Activated B cell treated with CpG ODN at 0.5 μM for 24 hours (primary cell): ENCODE measurements at regions not wholly inside any gene's neighbourhood (a gene's known extent, or its start where the extent isn't known, plus 50 kb on each side); places are given as distances from the start of the nearest gene placed in this dataset.

ENCODE experiments used
- ATAC-seq: fragments of 200-7000 bp; cut with Tn5 transposase; one replicate; pipeline ENCODE4 v1.10.0; 2021; ENCODE audit warnings: low read depth, mild to moderate bottlenecking, moderate library complexity
- CTCF ChIA-PET: fragments of 350-600 bp; sonication (Branson Sonifier 250); formaldehyde crosslinking; loops from one replicate; lab custom pipeline; 2021; ENCODE audit warnings: antibody characterized with exemption; lab: Charles Lee
- POLR2A ChIA-PET: fragments of 350-600 bp; sonication (Branson Sonifier 250); formaldehyde crosslinking; loops from one replicate; lab custom pipeline; 2021; ENCODE audit warnings: antibody characterized with exemption; lab: Charles Lee
- DNase-seq: peaks from one replicate; pipeline ENCODE4 v3.0.0; 2022
- H3K27ac Mint-ChIP-seq: one replicate; pipeline ENCODE4 v1.8.0; 2020; ENCODE audit warnings: mixed read lengths
- H3K27me3 Mint-ChIP-seq: one replicate; pipeline ENCODE4 v1.8.0; 2021; ENCODE audit warnings: mixed read lengths
- H3K36me3 Mint-ChIP-seq: one replicate; pipeline ENCODE4 v1.8.0; 2021; ENCODE audit warnings: low read depth, mixed read lengths
- H3K4me1 Mint-ChIP-seq: one replicate; pipeline ENCODE4 v1.8.0; 2021; ENCODE audit warnings: mixed read lengths
- H3K4me3 Mint-ChIP-seq: one replicate; pipeline ENCODE4 v1.8.0; 2020; ENCODE audit warnings: mild to moderate bottlenecking, mixed read lengths
- H3K9me3 Mint-ChIP-seq: one replicate; pipeline ENCODE4 v1.8.0; 2020; ENCODE audit warnings: mixed read lengths
- CTCF ChIP-seq: fragments of 200-600 bp; IDR thresholded peaks from one replicate; pipeline ENCODE4 v1.8.0; 2022; ENCODE audit warnings: antibody characterized with exemption, mild to moderate bottlenecking
- intact Hi-C: fragments of 100-400 bp; cut with micrococcal nuclease; formaldehyde crosslinking; loops from one replicate; pipeline ENCODE4 v1.15.1; 2024

- no peak for ATAC-seq
- DNase-seq, result no peak
- no peaks in the 10 kb centered on the region for H3K36me3 Mint-ChIP-seq
- H3K4me1 Mint-ChIP-seq, result no peaks in the 10 kb centered on the region
- H3K4me3 Mint-ChIP-seq, result no peak overlapping the region
- no peak overlapping the region for H3K27ac Mint-ChIP-seq
- CTCF ChIA-PET, result no interaction called here
- POLR2A ChIA-PET, result no interaction called here
- peaks cover 5% of the 10 kb centered on the region for H3K27me3 Mint-ChIP-seq
- TF ChIP-seq CTCF, result no peak
- H3K9me3 Mint-ChIP-seq, result no peaks in the 10 kb centered on the region
- intact Hi-C loops, result no loop called here
Measured at GRCh38 chr10:76743169-76743568, 894.4 kb downstream of the KCNMA1 start.

DNA sequence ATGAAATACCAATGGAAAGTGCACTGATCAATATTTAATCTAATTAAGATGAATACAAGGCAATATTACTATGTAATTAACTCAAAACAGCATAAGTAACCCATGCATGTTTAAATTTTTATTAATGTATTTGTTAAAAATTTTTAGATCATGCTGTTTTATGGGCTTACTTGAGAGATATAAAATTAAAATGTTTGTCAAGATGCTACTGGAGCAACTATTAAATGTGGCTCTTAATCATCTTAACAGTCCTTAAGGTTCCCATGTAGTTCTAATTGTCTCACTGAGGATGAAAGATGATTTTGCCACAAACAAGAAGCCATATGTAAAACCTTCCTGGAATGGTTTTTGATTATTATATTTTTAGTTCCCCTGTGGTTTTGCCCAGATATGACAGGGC, 897.1 kb downstream of the KCNMA1 start:
- ChIA-PET CTCF (no interaction called here), POLR2A (no interaction called here)
- ATAC-seq (no peak), DNase-seq (no peak)
- Mint-ChIP-seq H3K4me3 (no peak overlapping the region), H3K27ac (no peak overlapping the region), H3K4me1 (peaks cover 3% of the 10 kb centered on the region), H3K27me3 (no peaks in the 10 kb centered on the region), H3K9me3 (no peaks in the 10 kb centered on the region), H3K36me3 (no peaks in the 10 kb centered on the region)
- no peak for TF ChIP-seq CTCF
- intact Hi-C loops, result no loop called here

DNA sequence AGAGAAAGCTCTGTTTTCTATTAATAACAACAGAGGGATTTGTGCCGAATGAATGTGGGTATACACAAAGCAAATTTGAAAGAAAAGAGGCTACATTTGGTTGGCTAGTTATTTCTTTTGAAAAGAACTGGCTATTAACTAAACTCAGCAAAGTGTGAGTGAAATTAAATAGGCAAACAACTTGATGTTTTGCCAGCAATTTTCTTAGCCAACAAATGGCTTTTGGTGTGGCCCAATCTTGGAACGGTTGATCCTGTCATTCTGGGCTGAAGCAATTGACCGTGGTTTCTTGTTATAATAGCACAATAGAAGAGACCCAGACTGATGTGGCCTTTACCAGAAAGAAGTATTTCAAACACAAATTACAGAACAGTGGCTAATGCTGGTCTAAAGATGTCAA, 898.6 kb downstream of the KCNMA1 start:
- CTCF ChIA-PET, result no interaction called here
- intact Hi-C loops, result no loop called here
- TF ChIP-seq CTCF, result no peak
- no peak for DNase-seq
- no peak overlapping the region for H3K27ac Mint-ChIP-seq
- H3K4me1 Mint-ChIP-seq, result peaks cover 3% of the 10 kb centered on the region
- POLR2A ChIA-PET, result no interaction called here
- H3K27me3 Mint-ChIP-seq, result no peaks in the 10 kb centered on the region
- no peak overlapping the region for H3K4me3 Mint-ChIP-seq
- no peak for ATAC-seq
- H3K9me3 Mint-ChIP-seq, result no peaks in the 10 kb centered on the region
- no peaks in the 10 kb centered on the region for H3K36me3 Mint-ChIP-seq

DNA sequence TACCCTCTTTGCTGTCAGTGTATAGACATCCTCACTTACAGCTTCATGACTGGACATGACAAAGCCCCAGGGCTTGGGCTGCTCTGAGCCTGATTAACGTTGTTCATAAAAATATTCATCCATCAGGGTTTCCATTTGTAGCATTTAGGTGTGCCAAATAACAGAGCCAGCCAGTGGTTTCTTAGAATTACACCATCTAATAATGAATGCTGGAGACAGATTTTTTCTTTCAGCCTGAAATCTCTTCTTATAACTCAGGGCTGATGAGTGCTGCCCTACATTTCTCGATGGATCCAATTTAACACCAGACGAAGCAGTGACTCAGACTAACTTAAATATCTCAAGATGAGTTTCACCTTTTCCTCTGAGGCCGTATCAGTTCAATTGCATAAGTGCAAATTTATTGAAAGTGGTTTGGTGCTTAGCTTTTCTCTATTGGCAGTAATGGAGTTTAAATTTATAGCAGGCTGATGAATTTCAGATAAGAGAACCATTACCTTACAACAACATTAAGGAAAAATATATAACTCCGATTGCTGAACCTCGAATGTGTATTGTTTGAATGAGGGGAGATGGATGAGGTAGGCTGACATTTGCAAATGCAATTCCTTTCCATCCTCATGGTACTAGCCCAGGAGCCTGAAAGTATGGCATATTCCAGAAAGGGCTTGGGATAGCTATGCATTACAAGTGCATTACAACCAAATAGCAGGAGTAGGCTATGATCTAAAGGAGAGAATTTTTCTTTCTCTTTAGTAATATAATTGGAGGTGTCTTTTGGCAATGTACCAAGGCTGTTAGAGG, 900.6 kb downstream of the KCNMA1 start:
- DNase-seq (no peak), ATAC-seq (no peak)
- Mint-ChIP-seq H3K4me3 (no peak overlapping the region), H3K9me3 (peaks cover under 1% of the 10 kb centered on the region), H3K27me3 (no peaks in the 10 kb centered on the region), H3K36me3 (no peaks in the 10 kb centered on the region), H3K27ac (no peak overlapping the region), H3K4me1 (peaks cover 3% of the 10 kb centered on the region)
- intact Hi-C loops, result no loop called here
- POLR2A ChIA-PET, result no interaction called here
- CTCF ChIA-PET, result no interaction called here
- no peak for TF ChIP-seq CTCF

DNA sequence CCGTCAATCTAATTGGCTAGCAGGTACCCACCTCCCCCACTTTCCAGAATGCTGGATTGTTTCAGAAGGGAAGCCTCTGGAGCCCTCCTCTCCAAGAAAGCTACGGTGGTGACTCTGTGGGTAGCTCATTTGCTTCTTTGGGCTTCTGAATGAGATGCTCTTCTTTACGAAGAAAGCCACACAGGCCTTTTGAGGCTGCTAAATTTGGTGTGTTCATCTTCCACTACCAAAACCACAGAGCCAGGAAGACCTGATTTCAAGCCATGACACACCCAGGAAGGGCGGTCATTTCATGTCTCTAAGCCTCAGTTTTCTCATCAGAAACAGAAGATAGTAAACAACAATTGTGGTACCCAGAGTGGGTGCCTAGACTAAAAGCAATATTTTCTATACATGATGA, 901.2 kb downstream of the KCNMA1 start:
- no peaks in the 10 kb centered on the region for H3K27me3 Mint-ChIP-seq
- intact Hi-C loops, result no loop called here
- ChIA-PET CTCF (no interaction called here), POLR2A (no interaction called here)
- H3K27ac Mint-ChIP-seq, result no peak overlapping the region
- no peak for DNase-seq
- no peak overlapping the region for H3K4me3 Mint-ChIP-seq
- no peak for ATAC-seq
- H3K9me3 Mint-ChIP-seq, result peaks cover 4% of the 10 kb centered on the region
- no peak for TF ChIP-seq CTCF
- H3K36me3 Mint-ChIP-seq, result no peaks in the 10 kb centered on the region
- H3K4me1 Mint-ChIP-seq, result peaks cover 3% of the 10 kb centered on the region
